K562 (cell line): ENCODE measurements at regions not wholly inside any gene's neighbourhood (a gene's known extent, or its start where the extent isn't known, plus 50 kb on each side); places are given as distances from the start of the nearest gene placed in this dataset.
"Not testable (repeated sequence)": the region's sequence is repeated elsewhere in the genome, so short reads cannot be mapped to it uniquely, and the experiment has no call there.

Experiments
- ATAC-seq: fragments of 200-7000 bp; cut with Tn5 transposase; 3 replicates; pipeline ENCODE4 v1.9.1; 2020; ENCODE audit warnings: moderate library complexity
- BruUV-seq: library from RNA; stranded (reverse); fragments of 400-500 nt; replicated peaks from 2 replicates; lab custom pipeline; 2021; lab: Mats Ljungman, UMichigan
- CTCF ChIA-PET: fragments of 300-600 bp; formaldehyde crosslinking; extraction: SDS; loops from one replicate; lab custom pipeline; 2021; ENCODE audit warnings: low intra/inter-chr PET ratio; lab: Yijun Ruan, JAX
- POLR2A ChIA-PET: fragments of 300-600, 350-650 bp; sonication (Branson Sonifier 250); formaldehyde crosslinking; extraction: SDS; loops from one replicate; lab custom pipeline; 2021; ENCODE audit warnings: antibody characterized with exemption, inconsistent platforms; lab: Yijun Ruan, JAX
- DNase-seq, 4 experiments: peaks; one replicate each; pipeline versions ENCODE4 v3.0.0 to v3.0.0-alpha.2; 2011 to 2018; ENCODE audit warnings: low spot score in 3 of 4, mixed read lengths in 3 of 4; ENCODE audit errors: extremely low read depth in 1 of 4
- FAIRE-seq: peaks from 2 replicates; lab custom pipeline; 2011; peaks lifted over from hg19 to GRCh38; lab: Jason Lieb, UNC
- H2AFZ ChIP-seq: 2 replicates; pipeline ENCODE4 v1.6.0; 2011; ENCODE audit warnings: low read depth, low read length, control low read depth, inconsistent platforms
- H3K27ac ChIP-seq: fragments of 200-600 bp; 3 replicates; pipeline ENCODE4 v1.8.0; 2011; ENCODE audit warnings: low read depth, mild to moderate bottlenecking, control low read depth, inconsistent platforms, low read length, moderate library complexity, mixed read lengths; ENCODE audit errors: extremely low read depth
- H3K27me3 ChIP-seq, 2 experiments: fragments of 300-600 bp in 1 of 2; 2 replicates in 1 of 2; 3 replicates in 1 of 2; pipeline versions ENCODE4 v1.6.0 to v1.8.0; 2011; ENCODE audit warnings: inconsistent platforms in 2 of 2, low read length in 2 of 2, mild to moderate bottlenecking in 1 of 2, mixed read lengths in 1 of 2, moderate library complexity in 1 of 2; ENCODE audit not compliant: control insufficient read depth in 2 of 2, insufficient read depth in 2 of 2
- H3K36me3 ChIP-seq: fragments of 300-600 bp; 3 replicates; pipeline ENCODE4 v1.8.0; 2011; ENCODE audit warnings: mild to moderate bottlenecking, low read length, inconsistent platforms; ENCODE audit not compliant: control insufficient read depth, insufficient read depth
- H3K4me1 ChIP-seq, 2 experiments: fragments of 200-600 bp in 1 of 2; replicated peaks in 1 of 2; 2 replicates in 1 of 2; 3 replicates in 1 of 2; pipeline versions ENCODE4 v1.5.1 to v1.8.0; 2011; ENCODE audit warnings: inconsistent platforms in 2 of 2, low read length in 2 of 2, mild to moderate bottlenecking in 1 of 2, mixed read lengths in 1 of 2, moderate library complexity in 1 of 2; ENCODE audit not compliant: control insufficient read depth in 2 of 2, insufficient read depth in 2 of 2
- H3K4me2 ChIP-seq: 2 replicates; pipeline ENCODE4 v1.6.1; 2011; ENCODE audit warnings: low read length, control low read depth, inconsistent platforms, mixed read lengths; ENCODE audit not compliant: insufficient read depth
- H3K4me3 ChIP-seq: fragments of 200-600 bp; sonication (generic), shearing (Covaris generic); 2 replicates; pipeline ENCODE4 v1.5.1; 2016; ENCODE audit warnings: control low read depth, inconsistent platforms
- H3K79me2 ChIP-seq: fragments of 200-600 bp; 3 replicates; pipeline ENCODE4 v1.8.0; 2011; ENCODE audit warnings: low read length, inconsistent platforms; ENCODE audit not compliant: control insufficient read depth, insufficient read depth
- H3K9ac ChIP-seq, 2 experiments: 2 replicates each; pipeline versions ENCODE4 v1.6.0 to v1.6.1; 2011; ENCODE audit warnings: low read depth in 2 of 2, low read length in 2 of 2, control low read depth in 1 of 2, inconsistent platforms in 1 of 2, mild to moderate bottlenecking in 1 of 2, mixed read lengths in 1 of 2; ENCODE audit not compliant: insufficient read depth in 1 of 2
- H3K9me1 ChIP-seq: one replicate; pipeline ENCODE4 v1.6.0; 2011; ENCODE audit warnings: inconsistent platforms, mild to moderate bottlenecking, low read length, moderate library complexity; ENCODE audit not compliant: control insufficient read depth, insufficient read depth
- H3K9me3 ChIP-seq: replicated peaks from 2 replicates; pipeline ENCODE4 v1.5.1; 2011; ENCODE audit warnings: low read depth, low read length, inconsistent platforms; ENCODE audit not compliant: control insufficient read depth, insufficient read depth
- H4K20me1 ChIP-seq: replicated peaks from 2 replicates; pipeline ENCODE4 v1.6.1; 2011; ENCODE audit warnings: low read length, inconsistent platforms, mixed read lengths; ENCODE audit not compliant: control insufficient read depth, insufficient read depth
- WGBS: fragments of 100-300 bp; shearing (Covaris generic); methylation state at CpG from one replicate; pipeline ENCODE4 v1.1.6; 2016; ENCODE audit warnings: low coverage, mixed read lengths; ENCODE audit not compliant: insufficient coverage; ENCODE audit errors: missing lambda C conversion rate; 5-methylcytosine and 5-hydroxymethylcytosine counted together
- in situ Hi-C: fragments of 300-500 bp; cut with MboI; formaldehyde crosslinking; loops from 4 replicates; pipeline ENCODE4 v1.15.0; 2018; ENCODE audit warnings: inconsistent platforms, mixed read lengths
- intact Hi-C: fragments of 100-400 bp; cut with micrococcal nuclease; formaldehyde crosslinking; loops from 2 replicates; pipeline ENCODE4 v1.14.2; 2022

GRCh38 chr9:61953108-61953507 lies 763.3 kb downstream of the SPATA31A7 start:
- H3K9me3 ChIP-seq, H2AFZ ChIP-seq, intact Hi-C loops, in situ Hi-C loops, H3K36me3 ChIP-seq, H3K9ac ChIP-seq, H3K27me3 ChIP-seq, CTCF ChIA-PET, H3K4me2 ChIP-seq, BruUV-seq, DNase-seq, ATAC-seq, H4K20me1 ChIP-seq, H3K79me2 ChIP-seq, H3K4me1 ChIP-seq, POLR2A ChIA-PET, H3K9me1 ChIP-seq, H3K27ac ChIP-seq, FAIRE-seq, H3K4me3 ChIP-seq: not testable (repeated sequence)
- no CpG with 5 or more reads among the region's 6 CpGs for WGBS

- H3K9ac ChIP-seq, ATAC-seq, intact Hi-C loops, POLR2A ChIA-PET, H3K4me3 ChIP-seq, H3K27ac ChIP-seq, H3K9me1 ChIP-seq, H2AFZ ChIP-seq, H3K27me3 ChIP-seq, H3K79me2 ChIP-seq, H3K9me3 ChIP-seq, in situ Hi-C loops, H3K36me3 ChIP-seq, FAIRE-seq, H4K20me1 ChIP-seq, H3K4me1 ChIP-seq, H3K4me2 ChIP-seq, DNase-seq, CTCF ChIA-PET, BruUV-seq: not testable (repeated sequence)
- WGBS = 70% methylated on average over 5 of the region's 9 CpGs
These were observed 781.8 kb downstream of the SPATA31A7 start for GRCh38 chr9:61971635-61972034.

- intact Hi-C loops, POLR2A ChIA-PET, H3K36me3 ChIP-seq, H4K20me1 ChIP-seq, H3K79me2 ChIP-seq, H3K4me2 ChIP-seq, CTCF ChIA-PET, H3K27ac ChIP-seq, H3K9me1 ChIP-seq, BruUV-seq, H3K27me3 ChIP-seq, in situ Hi-C loops, H2AFZ ChIP-seq, ATAC-seq, H3K9me3 ChIP-seq, H3K4me3 ChIP-seq, DNase-seq, FAIRE-seq, H3K4me1 ChIP-seq, H3K9ac ChIP-seq: not testable (repeated sequence)
- 40% methylated on average over 1 of the region's 9 CpGs for WGBS
These were observed 784.7 kb downstream of the SPATA31A7 start for GRCh38 chr9:61974501-61974900.

GRCh38 chr9:61976318-61976717 lies 786.5 kb downstream of the SPATA31A7 start:
- DNase-seq, intact Hi-C loops, H3K27me3 ChIP-seq, BruUV-seq, H3K36me3 ChIP-seq, FAIRE-seq, CTCF ChIA-PET, H3K4me1 ChIP-seq, in situ Hi-C loops, H2AFZ ChIP-seq, H3K9ac ChIP-seq, H3K79me2 ChIP-seq, H3K9me1 ChIP-seq, POLR2A ChIA-PET, H3K27ac ChIP-seq, H3K4me2 ChIP-seq, H3K4me3 ChIP-seq, H4K20me1 ChIP-seq, H3K9me3 ChIP-seq: not testable (repeated sequence)
- WGBS = 20% methylated on average over 1 of the region's 15 CpGs
- peak; percentile 76 for ATAC-seq
